ENCODE measurements at regions not wholly inside any gene's neighbourhood (a gene's known extent, or its start where the extent isn't known, plus 50 kb on each side); places are given as distances from the start of the nearest gene placed in this dataset.

GRCh38 chr4:83723609-83724008 lies 187.7 kb downstream of the GPAT3 start:
- no peaks in the 10 kb centered on the region for H3K36me3 ChIP-seq

GRCh38 chr4:83722730-83723269 lies 186.9 kb downstream of the GPAT3 start:
- Histone ChIP-seq H3K27me3 (no peaks in the 10 kb centered on the region), H3K4me3 (no peak overlapping the region), H3K4me1 (no peaks in the 10 kb centered on the region), H3K36me3 (no peaks in the 10 kb centered on the region), H3K27ac (no peak overlapping the region), H3K9me3 (no peaks in the 10 kb centered on the region)
- TF ChIP-seq, protein P1, sequence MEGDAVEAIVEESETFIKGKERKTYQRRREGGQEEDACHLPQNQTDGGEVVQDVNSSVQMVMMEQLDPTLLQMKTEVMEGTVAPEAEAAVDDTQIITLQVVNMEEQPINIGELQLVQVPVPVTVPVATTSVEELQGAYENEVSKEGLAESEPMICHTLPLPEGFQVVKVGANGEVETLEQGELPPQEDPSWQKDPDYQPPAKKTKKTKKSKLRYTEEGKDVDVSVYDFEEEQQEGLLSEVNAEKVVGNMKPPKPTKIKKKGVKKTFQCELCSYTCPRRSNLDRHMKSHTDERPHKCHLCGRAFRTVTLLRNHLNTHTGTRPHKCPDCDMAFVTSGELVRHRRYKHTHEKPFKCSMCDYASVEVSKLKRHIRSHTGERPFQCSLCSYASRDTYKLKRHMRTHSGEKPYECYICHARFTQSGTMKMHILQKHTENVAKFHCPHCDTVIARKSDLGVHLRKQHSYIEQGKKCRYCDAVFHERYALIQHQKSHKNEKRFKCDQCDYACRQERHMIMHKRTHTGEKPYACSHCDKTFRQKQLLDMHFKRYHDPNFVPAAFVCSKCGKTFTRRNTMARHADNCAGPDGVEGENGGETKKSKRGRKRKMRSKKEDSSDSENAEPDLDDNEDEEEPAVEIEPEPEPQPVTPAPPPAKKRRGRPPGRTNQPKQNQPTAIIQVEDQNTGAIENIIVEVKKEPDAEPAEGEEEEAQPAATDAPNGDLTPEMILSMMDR (IDR thresholded peaks at IDR 0.05) = no peak
- no peak for TF ChIP-seq EP300 (IDR thresholded peaks at IDR 0.05)
- TF ChIP-seq POLR2AphosphoS5 (IDR thresholded peaks at IDR 0.05) = no peak
- no peak for TF ChIP-seq POLR2A (IDR thresholded peaks at IDR 0.05)
- no peak for DNase-seq
- 82 to 86% methylated on average over 5 of the region's 5 CpGs for WGBS, 2 donors
- intact Hi-C loops (cut with DNase I) = no loop called here

More at GRCh38 chr4:83723609-83724008, 187.7 kb downstream of the GPAT3 start:
- Histone ChIP-seq H3K4me1 (no peaks in the 10 kb centered on the region), H3K4me3 (no peak overlapping the region), H3K27me3 (no peaks in the 10 kb centered on the region), H3K27ac (no peak overlapping the region), H3K9me3 (no peaks in the 10 kb centered on the region)
- intact Hi-C loops (cut with DNase I) = no loop called here
- DNase-seq = no peak
- WGBS, 2 donors = 61 to 65% methylated on average over 6 of the region's 6 CpGs
- no peak for TF ChIP-seq EP300 (IDR thresholded peaks at IDR 0.05)
- no peak for TF ChIP-seq POLR2A (IDR thresholded peaks at IDR 0.05)
- TF ChIP-seq, protein P1 (IDR thresholded peaks at IDR 0.05) = no peak
- TF ChIP-seq POLR2AphosphoS5 (IDR thresholded peaks at IDR 0.05) = no peak

DNA sequence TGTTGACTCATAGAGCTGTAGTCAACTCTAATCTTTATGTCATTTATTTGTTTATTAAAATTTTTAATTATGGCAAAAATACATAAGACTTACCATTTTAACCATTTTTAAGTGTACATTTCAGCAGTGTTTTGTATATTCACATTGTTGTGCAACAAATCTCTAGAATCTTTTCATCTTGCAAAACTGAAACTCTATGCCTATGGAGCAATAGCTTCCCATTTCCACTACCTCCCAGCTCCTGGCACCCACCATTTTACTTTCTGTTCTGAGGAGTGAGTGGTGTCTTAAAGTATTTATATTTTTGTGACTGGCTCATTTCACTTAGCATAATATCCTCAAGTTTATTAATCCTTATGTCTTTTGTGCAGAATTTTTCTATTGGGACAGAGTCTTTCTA lies 181.0 kb downstream of the GPAT3 start:
- no peaks in the 10 kb centered on the region for H3K4me1 ChIP-seq
- intact Hi-C loops (cut with DNase I) = no loop called here
- no peaks in the 10 kb centered on the region for H3K27me3 ChIP-seq
- no peak for DNase-seq
- no peaks in the 10 kb centered on the region for H3K36me3 ChIP-seq
- no peak overlapping the region for H3K27ac ChIP-seq
- H3K4me3 ChIP-seq = no peak overlapping the region
- TF ChIP-seq POLR2A (IDR thresholded peaks at IDR 0.05) = no peak
- no peak for TF ChIP-seq EP300 (IDR thresholded peaks at IDR 0.05)
- TF ChIP-seq, protein P1 (IDR thresholded peaks at IDR 0.05) = no peak
- no peak for TF ChIP-seq POLR2AphosphoS5 (IDR thresholded peaks at IDR 0.05)
- no peaks in the 10 kb centered on the region for H3K9me3 ChIP-seq

GRCh38 chr4:83712890-83713289 lies 177.0 kb downstream of the GPAT3 start:
- no peak overlapping the region for H3K27ac ChIP-seq
- no peak for DNase-seq
- no peak for TF ChIP-seq POLR2A (IDR thresholded peaks at IDR 0.05)
- H3K9me3 ChIP-seq = no peaks in the 10 kb centered on the region
- intact Hi-C loops (cut with DNase I) = no loop called here
- H3K27me3 ChIP-seq = no peaks in the 10 kb centered on the region
- H3K4me1 ChIP-seq = no peaks in the 10 kb centered on the region
- no peaks in the 10 kb centered on the region for H3K36me3 ChIP-seq
- H3K4me3 ChIP-seq = no peak overlapping the region

GRCh38 chr4:83709627-83710026 lies 173.7 kb downstream of the GPAT3 start:
- intact Hi-C loops (cut with DNase I) = no loop called here
- WGBS, 2 donors = 31 to 63% methylated on average over 7 of the region's 7 CpGs
- TF ChIP-seq, protein P1 (IDR thresholded peaks at IDR 0.05) = no peak
- TF ChIP-seq EP300 (IDR thresholded peaks at IDR 0.05) (no peak), POLR2AphosphoS5 (IDR thresholded peaks at IDR 0.05) (no peak), POLR2A (IDR thresholded peaks at IDR 0.05) (no peak)

More at GRCh38 chr4:83709627-83710026, 173.7 kb downstream of the GPAT3 start:
- Histone ChIP-seq H3K4me1 (no peaks in the 10 kb centered on the region), H3K9me3 (no peaks in the 10 kb centered on the region), H3K36me3 (no peaks in the 10 kb centered on the region), H3K27ac (no peak overlapping the region), H3K4me3 (no peak overlapping the region), H3K27me3 (no peaks in the 10 kb centered on the region)
- DNase-seq = no peak
